Karpas-422 (cell line): ENCODE measurements at regions not wholly inside any gene's neighbourhood (a gene's known extent, or its start where the extent isn't known, plus 50 kb on each side); places are given as distances from the start of the nearest gene placed in this dataset.

ENCODE experiments used
- DNase-seq: peaks from one replicate; pipeline ENCODE4 v3.0.0-alpha.2; 2015
- H2AFZ ChIP-seq: fragments of 200-600 bp; sonication (generic); 2 replicates; pipeline ENCODE4 v1.6.1; 2014; ENCODE audit warnings: antibody characterized with exemption, low read length, mixed read lengths
- H3K27ac ChIP-seq: fragments of 200-600 bp; sonication (generic); 2 replicates; pipeline ENCODE4 v1.5.1; 2014; ENCODE audit warnings: mild to moderate bottlenecking, low read length, moderate library complexity
- H3K27me3 ChIP-seq: fragments of 200-600 bp; sonication (generic); 2 replicates; pipeline ENCODE4 v1.6.1; 2014; ENCODE audit warnings: low read length, mixed read lengths
- H3K36me3 ChIP-seq: fragments of 200-600 bp; sonication (generic); 2 replicates; pipeline ENCODE4 v1.6.1; 2014; ENCODE audit warnings: low read length, mixed read lengths; ENCODE audit not compliant: insufficient read depth
- H3K4me1 ChIP-seq: fragments of 200-600 bp; sonication (generic); 2 replicates; pipeline ENCODE4 v1.6.1; 2014; ENCODE audit warnings: mild to moderate bottlenecking, low read length, mixed read lengths
- H3K4me2 ChIP-seq: fragments of 200-600 bp; sonication (generic); 2 replicates; pipeline ENCODE4 v1.6.1; 2014; ENCODE audit warnings: low read length, low read depth, mild to moderate bottlenecking; ENCODE audit not compliant: poor library complexity, severe bottlenecking
- H3K4me3 ChIP-seq: fragments of 200-600 bp; sonication (generic); 2 replicates; pipeline ENCODE4 v1.5.1; 2014; ENCODE audit warnings: mild to moderate bottlenecking, antibody characterized with exemption, low read length, mixed read lengths
- H3K79me2 ChIP-seq: fragments of 200-600 bp; sonication (generic); 2 replicates; pipeline ENCODE4 v1.6.1; 2014; ENCODE audit warnings: mild to moderate bottlenecking, low read length, mixed read lengths
- H3K9ac ChIP-seq: fragments of 200-600 bp; sonication (generic); 2 replicates; pipeline ENCODE4 v1.6.0; 2014; ENCODE audit warnings: low read length
- H3K9me2 ChIP-seq: fragments of 200-600 bp; sonication (generic), shearing (Covaris generic); replicated peaks from 2 replicates; pipeline ENCODE4 v1.6.0; 2014; ENCODE audit warnings: mild to moderate bottlenecking, low read length, moderate library complexity; ENCODE audit not compliant: insufficient read depth
- H3K9me3 ChIP-seq: fragments of 300-700, 200-600 bp; sonication (generic); 2 replicates; pipeline ENCODE4 v1.6.1; 2014; ENCODE audit warnings: low read length, mixed read lengths
- H4K20me1 ChIP-seq: fragments of 200-600 bp; sonication (generic); 2 replicates; pipeline ENCODE4 v1.6.1; 2014; ENCODE audit warnings: mild to moderate bottlenecking, antibody characterized with exemption, low read length, low read depth; ENCODE audit not compliant: insufficient read depth

- DNase-seq = no peak
- Histone ChIP-seq H4K20me1 (no peaks in the 10 kb centered on the region), H2AFZ (no peak overlapping the region), H3K27ac (no peak overlapping the region), H3K9me2 (no peaks in the 10 kb centered on the region), H3K27me3 (no peaks in the 10 kb centered on the region), H3K9me3 (no peaks in the 10 kb centered on the region), H3K4me3 (no peak overlapping the region), H3K79me2 (no peaks in the 10 kb centered on the region), H3K9ac (no peak overlapping the region), H3K4me1 (0 out of 2 replicates have a peak, but pooled peaks cover 3% of the 10 kb centered on the region), H3K4me2 (no peak overlapping the region), H3K36me3 (no peaks in the 10 kb centered on the region)
Measured at GRCh38 chr13:110028311-110028710, 241.9 kb upstream of the IRS2 start.

- no peaks in the 10 kb centered on the region for H3K9me3 ChIP-seq
- no peaks in the 10 kb centered on the region for H3K36me3 ChIP-seq
- no peaks in the 10 kb centered on the region for H3K27me3 ChIP-seq
- H3K4me2 ChIP-seq = no peak overlapping the region
- no peaks in the 10 kb centered on the region for H3K9me2 ChIP-seq
- no peaks in the 10 kb centered on the region for H3K79me2 ChIP-seq
- no peak overlapping the region for H3K27ac ChIP-seq
- H2AFZ ChIP-seq = no peak overlapping the region
- no peak for DNase-seq
- no peaks in the 10 kb centered on the region for H4K20me1 ChIP-seq
- no peak overlapping the region for H3K4me3 ChIP-seq
- 0 out of 2 replicates have a peak, but pooled peaks cover 3% of the 10 kb centered on the region for H3K4me1 ChIP-seq
- H3K9ac ChIP-seq = no peak overlapping the region
Measured at GRCh38 chr13:110027470-110028240, 241.3 kb upstream of the IRS2 start.

GRCh38 chr13:110024645-110024980 lies 238.2 kb upstream of the IRS2 start:
- H3K9me3 ChIP-seq = no peaks in the 10 kb centered on the region
- no peak for DNase-seq
- 0 out of 2 replicates have a peak, but pooled peaks cover 3% of the 10 kb centered on the region for H3K4me1 ChIP-seq
- no peaks in the 10 kb centered on the region for H3K9me2 ChIP-seq
- no peaks in the 10 kb centered on the region for H3K27me3 ChIP-seq
- H3K9ac ChIP-seq = no peak overlapping the region
- H3K27ac ChIP-seq = no peak overlapping the region
- H2AFZ ChIP-seq = no peak overlapping the region
- H4K20me1 ChIP-seq = no peaks in the 10 kb centered on the region
- no peak overlapping the region for H3K4me3 ChIP-seq
- H3K4me2 ChIP-seq = no peak overlapping the region
- no peaks in the 10 kb centered on the region for H3K36me3 ChIP-seq
- H3K79me2 ChIP-seq = no peaks in the 10 kb centered on the region

GRCh38 chr13:110023729-110024644 lies 237.6 kb upstream of the IRS2 start:
- Histone ChIP-seq H3K27ac (no peak overlapping the region), H3K9ac (no peak overlapping the region), H4K20me1 (no peaks in the 10 kb centered on the region), H3K9me3 (no peaks in the 10 kb centered on the region), H3K27me3 (no peaks in the 10 kb centered on the region), H3K79me2 (no peaks in the 10 kb centered on the region), H3K4me3 (no peak overlapping the region), H3K4me1 (0 out of 2 replicates have a peak, but pooled peaks cover 3% of the 10 kb centered on the region), H3K4me2 (no peak overlapping the region), H3K36me3 (no peaks in the 10 kb centered on the region), H3K9me2 (no peaks in the 10 kb centered on the region), H2AFZ (no peak overlapping the region)
- DNase-seq = no peak

- Histone ChIP-seq H4K20me1 (no peaks in the 10 kb centered on the region), H3K9me3 (no peaks in the 10 kb centered on the region), H3K27me3 (no peaks in the 10 kb centered on the region), H3K4me3 (no peak overlapping the region), H3K4me2 (no peak overlapping the region), H2AFZ (no peak overlapping the region), H3K9me2 (no peaks in the 10 kb centered on the region), H3K36me3 (no peaks in the 10 kb centered on the region), H3K9ac (no peak overlapping the region), H3K27ac (no peak overlapping the region), H3K4me1 (no peaks in the 10 kb centered on the region), H3K79me2 (no peaks in the 10 kb centered on the region)
- DNase-seq = no peak
Measured at GRCh38 chr13:110018009-110018408, 231.6 kb upstream of the IRS2 start.

- no peak for DNase-seq
- Histone ChIP-seq H3K4me1 (no peaks in the 10 kb centered on the region), H3K9me2 (no peaks in the 10 kb centered on the region), H3K27ac (no peak overlapping the region), H3K79me2 (no peaks in the 10 kb centered on the region), H3K9me3 (no peaks in the 10 kb centered on the region), H3K4me3 (no peak overlapping the region), H2AFZ (no peak overlapping the region), H3K9ac (no peak overlapping the region), H4K20me1 (no peaks in the 10 kb centered on the region), H3K4me2 (no peak overlapping the region), H3K36me3 (no peaks in the 10 kb centered on the region), H3K27me3 (no peaks in the 10 kb centered on the region)
Measured at GRCh38 chr13:110017379-110017778, 231.0 kb upstream of the IRS2 start.

- Histone ChIP-seq H3K4me2 (no peak overlapping the region), H3K79me2 (no peaks in the 10 kb centered on the region), H3K27ac (no peak overlapping the region), H3K4me3 (no peak overlapping the region), H3K9me2 (no peaks in the 10 kb centered on the region), H2AFZ (no peak overlapping the region), H3K9me3 (no peaks in the 10 kb centered on the region), H3K4me1 (no peaks in the 10 kb centered on the region), H3K27me3 (no peaks in the 10 kb centered on the region), H3K9ac (no peak overlapping the region), H3K36me3 (no peaks in the 10 kb centered on the region), H4K20me1 (no peaks in the 10 kb centered on the region)
- DNase-seq = no peak
Measured at GRCh38 chr13:110015253-110015652, 228.9 kb upstream of the IRS2 start.

GRCh38 chr13:110014719-110015118 lies 228.3 kb upstream of the IRS2 start:
- H3K79me2 ChIP-seq = no peaks in the 10 kb centered on the region
- no peak overlapping the region for H3K4me3 ChIP-seq
- H3K9ac ChIP-seq = no peak overlapping the region
- H3K9me2 ChIP-seq = no peaks in the 10 kb centered on the region
- H3K4me1 ChIP-seq = no peaks in the 10 kb centered on the region
- no peaks in the 10 kb centered on the region for H4K20me1 ChIP-seq
- DNase-seq = no peak
- H3K4me2 ChIP-seq = no peak overlapping the region
- H2AFZ ChIP-seq = no peak overlapping the region
- H3K36me3 ChIP-seq = no peaks in the 10 kb centered on the region
- no peaks in the 10 kb centered on the region for H3K27me3 ChIP-seq
- no peak overlapping the region for H3K27ac ChIP-seq
- H3K9me3 ChIP-seq = no peaks in the 10 kb centered on the region
